Keratinocyte (primary cell): ENCODE measurements at regions not wholly inside any gene's neighbourhood (a gene's known extent, or its start where the extent isn't known, plus 50 kb on each side); places are given as distances from the start of the nearest gene placed in this dataset.
A peak's percentile ranks its signal among the peaks of the same experiment; 100 is the strongest.

ENCODE experiments used
- DNase-seq: peaks from one replicate; pipeline ENCODE4 v3.0.0-alpha.2; 2011; ENCODE audit warnings: low read depth, missing footprints, low spot score
- FAIRE-seq: peaks from 2 replicates; lab custom pipeline; 2011; peaks lifted over from hg19 to GRCh38; lab: Jason Lieb, UNC
- H2AFZ ChIP-seq: 2 replicates; pipeline ENCODE4 v1.6.0; 2012; ENCODE audit warnings: low read length, control low read depth, inconsistent platforms; ENCODE audit not compliant: control insufficient read depth
- H3K27ac ChIP-seq: 2 replicates; pipeline ENCODE4 v1.5.1; 2011; ENCODE audit warnings: low read length; ENCODE audit not compliant: control insufficient read depth, insufficient read depth
- H3K27me3 ChIP-seq: 3 replicates; pipeline ENCODE4 v1.6.0; 2011; ENCODE audit warnings: low read length; ENCODE audit not compliant: control insufficient read depth, insufficient read depth; ENCODE audit errors: extremely low read depth
- H3K36me3 ChIP-seq, 2 experiments: 2 replicates in 1 of 2; 3 replicates in 1 of 2; pipeline ENCODE4 v1.5.1; 2011; ENCODE audit warnings: low read length in 2 of 2, mild to moderate bottlenecking in 1 of 2; ENCODE audit not compliant: control insufficient read depth in 2 of 2, insufficient read depth in 2 of 2; ENCODE audit errors: extremely low read depth in 1 of 2
- H3K4me1 ChIP-seq: 3 replicates; pipeline ENCODE4 v1.5.1; 2011; ENCODE audit warnings: low read length; ENCODE audit not compliant: control insufficient read depth, insufficient read depth; ENCODE audit errors: extremely low read depth
- H3K4me2 ChIP-seq: 3 replicates; pipeline ENCODE4 v1.6.0; 2011; ENCODE audit warnings: low read depth, low read length; ENCODE audit not compliant: control insufficient read depth, insufficient read depth; ENCODE audit errors: extremely low read depth
- H3K4me3 ChIP-seq, 3 experiments: fragments of 200-600 bp in 1 of 3; sonication (generic) in 1 of 3; 2 replicates in 2 of 3; 3 replicates in 1 of 3; pipeline ENCODE4 v1.5.1; 2011 to 2016; ENCODE audit warnings: low read length in 3 of 3, mild to moderate bottlenecking in 3 of 3, control low read depth in 2 of 3, inconsistent platforms in 1 of 3, low read depth in 1 of 3, mixed read lengths in 1 of 3, mixed run types in 1 of 3, moderate library complexity in 1 of 3; ENCODE audit not compliant: control insufficient read depth in 2 of 3, insufficient read depth in 2 of 3; ENCODE audit errors: extremely low read depth in 1 of 3
- H3K79me2 ChIP-seq: 2 replicates; pipeline ENCODE4 v1.6.0; 2012; ENCODE audit warnings: low read length; ENCODE audit not compliant: control insufficient read depth, insufficient read depth
- H3K9ac ChIP-seq: 3 replicates; pipeline ENCODE4 v1.6.0; 2011; ENCODE audit warnings: low read length; ENCODE audit not compliant: control insufficient read depth, insufficient read depth; ENCODE audit errors: extremely low read depth
- H3K9me1 ChIP-seq: 3 replicates; pipeline ENCODE4 v1.6.0; 2011; ENCODE audit warnings: low read length; ENCODE audit not compliant: control insufficient read depth, insufficient read depth; ENCODE audit errors: extremely low read depth
- H3K9me3 ChIP-seq: 2 replicates; pipeline ENCODE4 v1.5.1; 2012; ENCODE audit warnings: low read depth, low read length; ENCODE audit not compliant: control insufficient read depth
- H4K20me1 ChIP-seq: 3 replicates; pipeline ENCODE4 v1.6.0; 2011; ENCODE audit warnings: low read length; ENCODE audit not compliant: control insufficient read depth, insufficient read depth; ENCODE audit errors: extremely low read depth
- EZH2 ChIP-seq: IDR thresholded peaks from one replicate; pipeline ENCODE4 v1.6.1; 2012; ENCODE audit warnings: inconsistent platforms, mild to moderate bottlenecking, low read length, moderate library complexity
- dilution Hi-C: fragments of 300-500 bp; cut with MboI; formaldehyde crosslinking; loops from one replicate; pipeline ENCODE4 v1.7.0; 2020; ENCODE audit warnings: low sequenced_read_pairs; ENCODE audit not compliant: extremely low pct_ligation_motif_present
- TF ChIP-seq, protein P1 (sequence below), 3 experiments: IDR thresholded peaks in 1 of 3; conservative IDR thresholded peaks in 1 of 3; optimal IDR thresholded peaks in 1 of 3; 2 replicates in 2 of 3; 3 replicates in 1 of 3; pipeline versions ENCODE3 to v1.5.1; 2011; ENCODE audit warnings: low read length in 3 of 3, mild to moderate bottlenecking in 3 of 3, moderate library complexity in 2 of 3, control low read depth in 1 of 3, inconsistent platforms in 1 of 3; ENCODE audit not compliant: insufficient read depth in 2 of 3; ENCODE audit errors: extremely low read depth in 1 of 3

DNA sequence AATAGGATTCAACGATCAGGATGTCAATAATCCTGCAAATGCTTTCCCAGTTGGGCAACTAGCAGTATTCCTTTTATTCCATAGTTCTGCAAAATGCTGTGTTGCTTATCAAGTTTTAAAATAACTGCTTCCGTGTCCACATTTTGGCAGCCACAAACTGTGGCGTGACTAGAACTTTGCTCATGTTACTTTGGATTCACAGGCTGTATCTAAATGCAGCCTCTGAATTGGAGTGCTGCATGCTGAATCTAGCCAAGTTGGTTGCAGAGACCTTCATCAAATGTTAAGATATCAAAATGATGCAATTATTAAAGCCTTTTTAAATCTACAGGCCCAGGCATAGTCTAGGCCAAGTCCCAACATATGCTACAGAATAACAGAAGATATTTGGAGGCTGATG, 249.2 kb downstream of the NR2F1-AS1 start:
- Histone ChIP-seq H4K20me1 (no peaks in the 10 kb centered on the region), H2AFZ (no peak overlapping the region), H3K27ac (no peak overlapping the region), H3K9me3 (no peaks in the 10 kb centered on the region), H3K36me3 (no peaks in the 10 kb centered on the region), H3K9me1 (no peaks in the 10 kb centered on the region), H3K4me3 (no peak overlapping the region), H3K4me2 (peak overlapping the region; percentile 8), H3K9ac (no peak overlapping the region), H3K79me2 (no peaks in the 10 kb centered on the region), H3K27me3 (no peaks in the 10 kb centered on the region), H3K4me1 (peaks cover 33% of the 10 kb centered on the region)
- peak; percentile 66 for FAIRE-seq
- no peak for DNase-seq
- dilution Hi-C loops, result no loop called here
- TF ChIP-seq EZH2, result no peak
- TF ChIP-seq, protein P1, sequence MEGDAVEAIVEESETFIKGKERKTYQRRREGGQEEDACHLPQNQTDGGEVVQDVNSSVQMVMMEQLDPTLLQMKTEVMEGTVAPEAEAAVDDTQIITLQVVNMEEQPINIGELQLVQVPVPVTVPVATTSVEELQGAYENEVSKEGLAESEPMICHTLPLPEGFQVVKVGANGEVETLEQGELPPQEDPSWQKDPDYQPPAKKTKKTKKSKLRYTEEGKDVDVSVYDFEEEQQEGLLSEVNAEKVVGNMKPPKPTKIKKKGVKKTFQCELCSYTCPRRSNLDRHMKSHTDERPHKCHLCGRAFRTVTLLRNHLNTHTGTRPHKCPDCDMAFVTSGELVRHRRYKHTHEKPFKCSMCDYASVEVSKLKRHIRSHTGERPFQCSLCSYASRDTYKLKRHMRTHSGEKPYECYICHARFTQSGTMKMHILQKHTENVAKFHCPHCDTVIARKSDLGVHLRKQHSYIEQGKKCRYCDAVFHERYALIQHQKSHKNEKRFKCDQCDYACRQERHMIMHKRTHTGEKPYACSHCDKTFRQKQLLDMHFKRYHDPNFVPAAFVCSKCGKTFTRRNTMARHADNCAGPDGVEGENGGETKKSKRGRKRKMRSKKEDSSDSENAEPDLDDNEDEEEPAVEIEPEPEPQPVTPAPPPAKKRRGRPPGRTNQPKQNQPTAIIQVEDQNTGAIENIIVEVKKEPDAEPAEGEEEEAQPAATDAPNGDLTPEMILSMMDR (optimal IDR thresholded peaks at IDR 0.05 in 1 of 3, IDR thresholded peaks at IDR 0.05 in 1 of 3, conservative IDR thresholded peaks at IDR 0.05 in 1 of 3; ENCODE audit: extremely low read depth in 1 of 3, insufficient read depth in 2 of 3, low read length in 3 of 3), result no peak

DNA sequence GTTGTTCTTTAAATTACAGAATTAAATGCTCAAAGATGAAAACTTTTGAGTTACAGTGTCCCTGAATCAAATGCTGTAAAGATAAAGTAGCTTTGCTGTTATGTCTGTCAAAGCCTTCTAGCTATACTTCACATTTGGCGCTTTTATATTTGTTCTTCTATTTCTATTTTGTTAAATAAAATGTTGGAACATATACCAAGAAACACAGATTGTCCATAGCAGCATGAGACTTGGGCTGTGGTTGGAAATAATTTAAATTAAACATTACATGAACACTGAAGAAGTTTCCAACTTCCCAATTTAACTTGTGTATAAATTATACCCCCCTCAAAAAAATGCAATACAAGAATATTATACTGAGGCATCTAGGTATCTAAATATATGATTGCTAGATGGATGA, 249.8 kb downstream of the NR2F1-AS1 start:
- DNase-seq (no peak), FAIRE-seq (no peak)
- Histone ChIP-seq H3K27ac (peak overlapping the region; percentile 36), H3K4me2 (peak overlapping the region; percentile 25), H3K4me3 (no peak overlapping the region), H2AFZ (no peak overlapping the region), H3K27me3 (no peaks in the 10 kb centered on the region), H4K20me1 (no peaks in the 10 kb centered on the region), H3K4me1 (peaks cover 31% of the 10 kb centered on the region), H3K9me1 (no peaks in the 10 kb centered on the region), H3K79me2 (no peaks in the 10 kb centered on the region), H3K9me3 (no peaks in the 10 kb centered on the region), H3K36me3 (no peaks in the 10 kb centered on the region), H3K9ac (no peak overlapping the region)
- dilution Hi-C loops, result no loop called here
- TF ChIP-seq, protein P1 (optimal IDR thresholded peaks at IDR 0.05 in 1 of 3, IDR thresholded peaks at IDR 0.05 in 1 of 3, conservative IDR thresholded peaks at IDR 0.05 in 1 of 3; ENCODE audit: extremely low read depth in 1 of 3, insufficient read depth in 2 of 3, low read length in 3 of 3), result no peak
- no peak for TF ChIP-seq EZH2
